ENCODE measurements at regions not wholly inside any gene's neighbourhood (a gene's known extent, or its start where the extent isn't known, plus 50 kb on each side); places are given as distances from the start of the nearest gene placed in this dataset.

DNA sequence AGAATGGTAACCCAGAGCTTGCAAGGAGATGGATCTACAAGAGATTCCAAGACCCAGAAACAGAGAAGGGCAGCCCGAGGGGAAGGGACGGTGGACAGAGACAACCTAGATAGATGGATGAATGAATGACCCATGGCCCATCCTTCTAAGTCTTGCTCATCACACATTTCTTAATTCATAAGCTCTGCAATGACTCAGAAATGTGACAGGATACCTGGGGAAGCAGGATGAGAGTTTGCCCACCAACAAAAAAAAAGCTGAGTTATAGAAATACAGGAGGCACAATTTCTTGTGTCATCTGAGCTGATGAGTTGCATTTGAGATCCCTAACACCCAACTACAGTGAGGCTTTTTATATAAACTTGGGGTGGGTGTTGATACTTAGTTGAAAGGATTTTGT is 76.6 kb downstream of the CNTN3 start:
- Histone ChIP-seq H3K4me1 (ENCODE audit: insufficient read depth) (peaks cover 32% of the 10 kb centered on the region), H3K4me3 (no peak overlapping the region), H3F3A (ENCODE audit: insufficient read depth) (peaks cover 20% of the 10 kb centered on the region), H3K36me3 (ENCODE audit: low read depth) (no peaks in the 10 kb centered on the region), H3K4me2 (ENCODE audit: unreplicated experiment) (no peak overlapping the region), H3K27me3 (replicated peaks; ENCODE audit: insufficient read depth) (no peaks in the 10 kb centered on the region), H3K9ac (no peak overlapping the region), H4K20me1 (ENCODE audit: insufficient read depth) (no peaks in the 10 kb centered on the region), H3K27ac (peak overlapping the region; percentile 41), H3K9me3 (ENCODE audit: low read depth) (no peaks in the 10 kb centered on the region), H3K79me2 (ENCODE audit: insufficient read depth) (peaks cover 53% of the 10 kb centered on the region), H3K9me2 (ENCODE audit: insufficient read depth) (no peaks in the 10 kb centered on the region; the same call in 1 of the 2 replicates), H2AFZ (no peak overlapping the region)
- TF ChIP-seq EZH2 (IDR thresholded peaks at IDR 0.05; ENCODE audit: insufficient read depth, poor library complexity, severe bottlenecking) (no peak), EZH2phosphoT487 (IDR thresholded peaks at IDR 0.05; ENCODE audit: insufficient read depth, low read depth) (no peak)
- in situ Hi-C loops (cut with MboI), result no loop called here
- peak; percentile 26 for DNase-seq
- 87 to 93% methylated on average over 2 of the region's 2 CpGs for WGBS, 2 experiments (ENCODE audit: low coverage in 1 of 2, low lambda C conversion rate in 2 of 2, missing lambda C conversion rate in 2 of 2)

DNA sequence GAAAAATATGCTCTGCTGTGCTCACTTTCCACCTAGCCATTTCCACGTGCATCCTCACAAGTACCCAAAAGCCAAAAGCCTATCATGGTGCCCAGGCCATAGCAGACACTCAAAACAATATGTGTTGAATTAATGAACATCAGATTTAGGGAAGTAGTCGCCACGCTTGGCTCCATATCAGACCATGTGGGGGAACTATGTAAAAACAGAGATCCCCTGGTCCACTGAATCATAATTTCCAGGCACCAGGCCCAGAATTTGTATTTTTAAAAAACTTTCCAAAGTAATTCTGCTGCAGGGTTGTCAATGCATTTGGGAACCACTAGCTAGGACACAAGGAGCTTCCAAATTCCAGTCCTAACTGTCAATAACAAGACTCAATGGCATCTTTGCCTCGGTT is 77.3 kb downstream of the CNTN3 start:
- Histone ChIP-seq H3K79me2 (ENCODE audit: insufficient read depth) (peaks cover 46% of the 10 kb centered on the region), H3K27ac (peak overlapping the region; percentile 41), H3K27me3 (replicated peaks; ENCODE audit: insufficient read depth) (no peaks in the 10 kb centered on the region), H3K9me2 (ENCODE audit: insufficient read depth) (no peaks in the 10 kb centered on the region; the same call in 1 of the 2 replicates), H2AFZ (0 out of 2 replicates have a peak overlapping the region, but pooled peaks have one; percentile 2), H3K9me3 (ENCODE audit: low read depth) (no peaks in the 10 kb centered on the region), H3F3A (ENCODE audit: insufficient read depth) (peaks cover 25% of the 10 kb centered on the region), H3K36me3 (ENCODE audit: low read depth) (no peaks in the 10 kb centered on the region), H3K4me1 (ENCODE audit: insufficient read depth) (peaks cover 37% of the 10 kb centered on the region), H3K4me2 (ENCODE audit: unreplicated experiment) (peak overlapping the region; percentile 37), H3K4me3 (no peak overlapping the region), H4K20me1 (ENCODE audit: insufficient read depth) (no peaks in the 10 kb centered on the region), H3K9ac (no peak overlapping the region)
- TF ChIP-seq EZH2 (IDR thresholded peaks at IDR 0.05; ENCODE audit: insufficient read depth, poor library complexity, severe bottlenecking), result no peak
- TF ChIP-seq EZH2phosphoT487 (IDR thresholded peaks at IDR 0.05; ENCODE audit: insufficient read depth, low read depth), result no peak
- WGBS, 2 experiments (ENCODE audit: low coverage in 1 of 2, low lambda C conversion rate in 2 of 2, missing lambda C conversion rate in 2 of 2), result 8 to 9% methylated on average over 4 of the region's 4 CpGs
- peak; percentile 85 for DNase-seq
- in situ Hi-C loops (cut with MboI), result no loop called here

DNA sequence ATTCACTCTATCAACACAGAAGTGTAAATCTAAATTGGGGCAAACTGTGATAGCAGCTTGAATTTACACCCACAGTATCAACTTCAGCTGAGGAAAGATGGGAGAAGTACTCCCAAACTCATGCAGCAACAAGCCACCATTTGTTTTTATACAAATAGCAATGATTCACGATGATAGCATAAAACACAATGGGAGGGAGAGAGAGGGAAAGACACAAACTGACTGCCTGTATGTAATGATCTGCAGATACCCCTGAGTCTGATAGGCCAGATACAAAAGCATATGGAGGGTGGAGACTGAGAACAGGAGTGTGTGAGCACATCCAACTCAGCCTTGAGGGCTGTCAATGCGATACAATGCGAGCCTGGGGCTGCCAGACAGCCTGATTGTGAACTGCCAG is 79.2 kb downstream of the CNTN3 start:
- Histone ChIP-seq H3K4me3 (no peak overlapping the region), H2AFZ (no peak overlapping the region), H3K27ac (no peak overlapping the region), H3K9me2 (ENCODE audit: insufficient read depth) (no peaks in the 10 kb centered on the region; the same call in 1 of the 2 replicates), H3K4me2 (ENCODE audit: unreplicated experiment) (no peak overlapping the region), H3K9me3 (ENCODE audit: low read depth) (no peaks in the 10 kb centered on the region), H4K20me1 (ENCODE audit: insufficient read depth) (no peaks in the 10 kb centered on the region), H3K79me2 (ENCODE audit: insufficient read depth) (peaks cover 30% of the 10 kb centered on the region), H3K36me3 (ENCODE audit: low read depth) (no peaks in the 10 kb centered on the region), H3K4me1 (ENCODE audit: insufficient read depth) (peaks cover 52% of the 10 kb centered on the region), H3K27me3 (replicated peaks; ENCODE audit: insufficient read depth) (no peaks in the 10 kb centered on the region), H3K9ac (no peak overlapping the region), H3F3A (ENCODE audit: insufficient read depth) (peaks cover 44% of the 10 kb centered on the region)
- no peak for TF ChIP-seq EZH2phosphoT487 (IDR thresholded peaks at IDR 0.05; ENCODE audit: insufficient read depth, low read depth)
- no peak for TF ChIP-seq EZH2 (IDR thresholded peaks at IDR 0.05; ENCODE audit: insufficient read depth, poor library complexity, severe bottlenecking)
- WGBS, 2 experiments (ENCODE audit: low coverage in 1 of 2, low lambda C conversion rate in 2 of 2, missing lambda C conversion rate in 2 of 2), result 98 to 100% methylated on average over 3 of the region's 3 CpGs
- in situ Hi-C loops (cut with MboI), result no loop called here
- no peak for DNase-seq

DNA sequence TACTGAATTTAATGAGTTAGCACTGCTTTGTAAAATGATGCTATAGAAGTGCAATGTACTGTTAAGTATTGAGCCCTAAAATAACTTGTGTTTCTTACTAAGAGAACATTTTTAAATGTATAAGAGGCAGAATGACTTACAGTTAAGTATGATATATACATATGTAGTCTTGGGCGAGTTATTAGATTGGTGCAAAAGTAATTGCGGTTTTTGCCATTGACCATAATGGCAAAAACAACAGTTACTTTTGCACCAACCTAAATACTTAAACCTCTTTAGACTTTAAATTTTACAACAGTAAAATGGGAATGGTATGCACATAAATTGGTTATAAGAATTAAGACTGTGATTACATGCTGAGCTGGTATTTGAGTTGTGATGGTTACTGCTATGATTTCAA is 79.8 kb downstream of the CNTN3 start:
- peaks cover 48% of the 10 kb centered on the region for H3F3A ChIP-seq (ENCODE audit: insufficient read depth)
- no peak for DNase-seq
- whole genome bisulfite sequencing, 2 experiments (ENCODE audit: low coverage in 1 of 2, low lambda C conversion rate in 2 of 2, missing lambda C conversion rate in 2 of 2), result 92 to 100% methylated on average over 2 of the region's 2 CpGs
- no peak overlapping the region for H2AFZ ChIP-seq
- H3K9me2 ChIP-seq (ENCODE audit: insufficient read depth), result no peaks in the 10 kb centered on the region; the same call in 1 of the 2 replicates
- H3K4me1 ChIP-seq (ENCODE audit: insufficient read depth), result peaks cover 52% of the 10 kb centered on the region
- no peak overlapping the region for H3K4me2 ChIP-seq (ENCODE audit: unreplicated experiment)
- no peak overlapping the region for H3K9ac ChIP-seq
- TF ChIP-seq EZH2 (IDR thresholded peaks at IDR 0.05; ENCODE audit: insufficient read depth, poor library complexity, severe bottlenecking) (no peak), EZH2phosphoT487 (IDR thresholded peaks at IDR 0.05; ENCODE audit: insufficient read depth, low read depth) (no peak)
- H3K4me3 ChIP-seq, result no peak overlapping the region
- H3K27ac ChIP-seq, result no peak overlapping the region
- no peaks in the 10 kb centered on the region for H3K36me3 ChIP-seq (ENCODE audit: low read depth)
- H3K9me3 ChIP-seq (ENCODE audit: low read depth), result no peaks in the 10 kb centered on the region
- H3K27me3 ChIP-seq (replicated peaks; ENCODE audit: insufficient read depth), result no peaks in the 10 kb centered on the region
- H4K20me1 ChIP-seq (ENCODE audit: insufficient read depth), result no peaks in the 10 kb centered on the region
- in situ Hi-C loops (cut with MboI), result no loop called here
- peaks cover 29% of the 10 kb centered on the region for H3K79me2 ChIP-seq (ENCODE audit: insufficient read depth)

DNA sequence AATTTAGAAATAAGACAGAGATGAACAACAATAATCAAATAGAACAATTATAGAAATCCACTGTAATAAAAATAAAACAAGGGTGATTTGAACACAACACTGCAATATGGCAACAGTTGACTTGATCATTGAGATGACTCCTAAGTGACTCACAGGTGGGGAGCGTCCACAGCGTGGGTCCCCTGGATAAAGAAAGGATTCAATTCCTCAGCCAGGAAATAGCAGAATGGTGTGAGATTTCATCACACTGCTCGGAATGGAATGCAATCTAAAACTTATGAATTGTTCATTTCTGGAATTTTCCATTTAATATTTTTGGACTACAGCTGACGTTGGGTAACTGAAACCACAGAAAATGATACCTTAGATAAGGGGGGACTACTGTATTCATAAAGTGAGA is 82.0 kb downstream of the CNTN3 start:
- Histone ChIP-seq H3F3A (ENCODE audit: insufficient read depth) (peaks cover 38% of the 10 kb centered on the region), H3K9me2 (ENCODE audit: insufficient read depth) (no peaks in the 10 kb centered on the region), H3K27me3 (replicated peaks; ENCODE audit: insufficient read depth) (no peaks in the 10 kb centered on the region), H3K4me1 (ENCODE audit: insufficient read depth) (peaks cover 42% of the 10 kb centered on the region), H4K20me1 (ENCODE audit: insufficient read depth) (no peaks in the 10 kb centered on the region), H2AFZ (no peak overlapping the region), H3K79me2 (ENCODE audit: insufficient read depth) (peaks cover 47% of the 10 kb centered on the region), H3K4me3 (peak overlapping the region; percentile 25; the same call in 1 of the 2 replicates), H3K4me2 (ENCODE audit: unreplicated experiment) (peak overlapping the region; percentile 58), H3K27ac (peak overlapping the region; percentile 69), H3K9ac (no peak overlapping the region; the same call in 1 of the 2 replicates), H3K36me3 (ENCODE audit: low read depth) (no peaks in the 10 kb centered on the region), H3K9me3 (ENCODE audit: low read depth) (no peaks in the 10 kb centered on the region)
- WGBS, 2 experiments (ENCODE audit: low coverage in 1 of 2, low lambda C conversion rate in 2 of 2, missing lambda C conversion rate in 2 of 2), result 0% methylated on average over 4 of the region's 4 CpGs
- peak; percentile 93 for DNase-seq
- TF ChIP-seq EZH2phosphoT487 (IDR thresholded peaks at IDR 0.05; ENCODE audit: insufficient read depth, low read depth) (no peak), EZH2 (IDR thresholded peaks at IDR 0.05; ENCODE audit: insufficient read depth, poor library complexity, severe bottlenecking) (no peak)
- in situ Hi-C loops (cut with MboI), result no loop called here

Measured in GM23248 (cell line).